B cell (primary cell): ENCODE measurements at regions not wholly inside any gene's neighbourhood (a gene's known extent, or its start where the extent isn't known, plus 50 kb on each side); places are given as distances from the start of the nearest gene placed in this dataset.

Experiments
- EZH2 ChIP-seq: IDR thresholded peaks from 2 replicates; pipeline ENCODE4 v1.6.1; 2012; ENCODE audit warnings: borderline replicate concordance, low read depth, mild to moderate bottlenecking, moderate library complexity, low read length; ENCODE audit not compliant: insufficient read depth, poor library complexity, severe bottlenecking
- TF ChIP-seq, protein P1 (sequence below): fragments of 200-600 bp; IDR thresholded peaks from one replicate; pipeline ENCODE4 v1.8.0; 2022; ENCODE audit warnings: antibody characterized with exemption, mild to moderate bottlenecking

- TF ChIP-seq, protein P1, sequence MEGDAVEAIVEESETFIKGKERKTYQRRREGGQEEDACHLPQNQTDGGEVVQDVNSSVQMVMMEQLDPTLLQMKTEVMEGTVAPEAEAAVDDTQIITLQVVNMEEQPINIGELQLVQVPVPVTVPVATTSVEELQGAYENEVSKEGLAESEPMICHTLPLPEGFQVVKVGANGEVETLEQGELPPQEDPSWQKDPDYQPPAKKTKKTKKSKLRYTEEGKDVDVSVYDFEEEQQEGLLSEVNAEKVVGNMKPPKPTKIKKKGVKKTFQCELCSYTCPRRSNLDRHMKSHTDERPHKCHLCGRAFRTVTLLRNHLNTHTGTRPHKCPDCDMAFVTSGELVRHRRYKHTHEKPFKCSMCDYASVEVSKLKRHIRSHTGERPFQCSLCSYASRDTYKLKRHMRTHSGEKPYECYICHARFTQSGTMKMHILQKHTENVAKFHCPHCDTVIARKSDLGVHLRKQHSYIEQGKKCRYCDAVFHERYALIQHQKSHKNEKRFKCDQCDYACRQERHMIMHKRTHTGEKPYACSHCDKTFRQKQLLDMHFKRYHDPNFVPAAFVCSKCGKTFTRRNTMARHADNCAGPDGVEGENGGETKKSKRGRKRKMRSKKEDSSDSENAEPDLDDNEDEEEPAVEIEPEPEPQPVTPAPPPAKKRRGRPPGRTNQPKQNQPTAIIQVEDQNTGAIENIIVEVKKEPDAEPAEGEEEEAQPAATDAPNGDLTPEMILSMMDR = no peak
- TF ChIP-seq EZH2 = no peak
Observed at GRCh38 chr15:87322265-87322664, 934.3 kb downstream of the NTRK3 start.
